ENCODE measurements at regions not wholly inside any gene's neighbourhood (a gene's known extent, or its start where the extent isn't known, plus 50 kb on each side); places are given as distances from the start of the nearest gene placed in this dataset.

GRCh38 chr10:105990529-105990928 is 1174.0 kb downstream of the SORCS1 start:
- no peak for FAIRE-seq
- H3K27ac ChIP-seq (ENCODE audit: control insufficient read depth, insufficient read depth, low read length), result no peak overlapping the region
- no peak overlapping the region for H2AFZ ChIP-seq (ENCODE audit: control insufficient read depth, low read length)
- H3K27me3 ChIP-seq (ENCODE audit: control insufficient read depth, extremely low read depth, insufficient read depth, low read length), result no peaks in the 10 kb centered on the region
- TF ChIP-seq EZH2 (IDR thresholded peaks at IDR 0.05; ENCODE audit: low read length) (no peak), CTCF (optimal IDR thresholded peaks at IDR 0.05 in 1 of 3, IDR thresholded peaks at IDR 0.05 in 1 of 3, conservative IDR thresholded peaks at IDR 0.05 in 1 of 3; ENCODE audit: extremely low read depth in 1 of 3, insufficient read depth in 2 of 3, low read length in 3 of 3) (no peak)
- H3K9ac ChIP-seq (ENCODE audit: control insufficient read depth, extremely low read depth, insufficient read depth, low read length), result no peak overlapping the region
- no peaks in the 10 kb centered on the region for H3K36me3 ChIP-seq (ENCODE audit: control insufficient read depth in 2 of 2, extremely low read depth in 1 of 2, insufficient read depth in 2 of 2, low read length in 2 of 2)
- no peak overlapping the region for H3K4me3 ChIP-seq (ENCODE audit: control insufficient read depth in 2 of 3, extremely low read depth in 1 of 3, insufficient read depth in 2 of 3, low read depth in 1 of 3, low read length in 3 of 3)
- H3K9me1 ChIP-seq (ENCODE audit: control insufficient read depth, extremely low read depth, insufficient read depth, low read length), result no peaks in the 10 kb centered on the region
- H3K9me3 ChIP-seq (ENCODE audit: control insufficient read depth, low read depth, low read length), result peaks cover 7% of the 10 kb centered on the region
- dilution Hi-C loops (cut with MboI; ENCODE audit: extremely low pct_ligation_motif_present, low sequenced_read_pairs), result no loop called here
- H4K20me1 ChIP-seq (ENCODE audit: control insufficient read depth, extremely low read depth, insufficient read depth, low read length), result no peaks in the 10 kb centered on the region
- H3K4me2 ChIP-seq (ENCODE audit: control insufficient read depth, extremely low read depth, insufficient read depth, low read depth, low read length), result no peak overlapping the region
- H3K4me1 ChIP-seq (ENCODE audit: control insufficient read depth, extremely low read depth, insufficient read depth, low read length), result no peaks in the 10 kb centered on the region
- DNase-seq (ENCODE audit: low read depth, low spot score), result no peak
- H3K79me2 ChIP-seq (ENCODE audit: control insufficient read depth, insufficient read depth, low read length), result no peaks in the 10 kb centered on the region

- no peak for FAIRE-seq
Observed at GRCh38 chr10:105989995-105990394, 1174.5 kb downstream of the SORCS1 start.

More at GRCh38 chr10:105989995-105990394, 1174.5 kb downstream of the SORCS1 start:
- no peak overlapping the region for H3K4me2 ChIP-seq (ENCODE audit: control insufficient read depth, extremely low read depth, insufficient read depth, low read depth, low read length)
- H3K4me1 ChIP-seq (ENCODE audit: control insufficient read depth, extremely low read depth, insufficient read depth, low read length), result no peaks in the 10 kb centered on the region
- no peaks in the 10 kb centered on the region for H3K36me3 ChIP-seq (ENCODE audit: control insufficient read depth in 2 of 2, extremely low read depth in 1 of 2, insufficient read depth in 2 of 2, low read length in 2 of 2)
- H3K79me2 ChIP-seq (ENCODE audit: control insufficient read depth, insufficient read depth, low read length), result no peaks in the 10 kb centered on the region
- dilution Hi-C loops (cut with MboI; ENCODE audit: extremely low pct_ligation_motif_present, low sequenced_read_pairs), result no loop called here
- TF ChIP-seq CTCF (optimal IDR thresholded peaks at IDR 0.05 in 1 of 3, IDR thresholded peaks at IDR 0.05 in 1 of 3, conservative IDR thresholded peaks at IDR 0.05 in 1 of 3; ENCODE audit: extremely low read depth in 1 of 3, insufficient read depth in 2 of 3, low read length in 3 of 3) (no peak), EZH2 (IDR thresholded peaks at IDR 0.05; ENCODE audit: low read length) (no peak)
- H3K9ac ChIP-seq (ENCODE audit: control insufficient read depth, extremely low read depth, insufficient read depth, low read length), result no peak overlapping the region
- no peak overlapping the region for H2AFZ ChIP-seq (ENCODE audit: control insufficient read depth, low read length)
- no peak for DNase-seq (ENCODE audit: low read depth, low spot score)
- no peaks in the 10 kb centered on the region for H3K27me3 ChIP-seq (ENCODE audit: control insufficient read depth, extremely low read depth, insufficient read depth, low read length)
- H4K20me1 ChIP-seq (ENCODE audit: control insufficient read depth, extremely low read depth, insufficient read depth, low read length), result no peaks in the 10 kb centered on the region
- no peak overlapping the region for H3K27ac ChIP-seq (ENCODE audit: control insufficient read depth, insufficient read depth, low read length)
- H3K9me3 ChIP-seq (ENCODE audit: control insufficient read depth, low read depth, low read length), result peaks cover 7% of the 10 kb centered on the region
- H3K4me3 ChIP-seq (ENCODE audit: control insufficient read depth in 2 of 3, extremely low read depth in 1 of 3, insufficient read depth in 2 of 3, low read depth in 1 of 3, low read length in 3 of 3), result no peak overlapping the region
- H3K9me1 ChIP-seq (ENCODE audit: control insufficient read depth, extremely low read depth, insufficient read depth, low read length), result no peaks in the 10 kb centered on the region

All from keratinocyte (primary cell).